Neural progenitor cell (in vitro differentiated cells): ENCODE measurements at regions not wholly inside any gene's neighbourhood (a gene's known extent, or its start where the extent isn't known, plus 50 kb on each side); places are given as distances from the start of the nearest gene placed in this dataset.
"Not testable (repeated sequence)": the region's sequence is repeated elsewhere in the genome, so short reads cannot be mapped to it uniquely, and the experiment has no call there.

Source experiments
- DNase-seq: peaks from one replicate; pipeline ENCODE4 v3.0.0-alpha.2; 2016; ENCODE audit warnings: low spot score
- H2AFZ ChIP-seq: fragments of 200-600 bp; sonication (generic); replicated peaks from 2 replicates; pipeline ENCODE4 v1.6.1; 2016; ENCODE audit warnings: antibody characterized with exemption
- H3F3A ChIP-seq: fragments of 200-600 bp; sonication (generic); 2 replicates; pipeline ENCODE4 v1.6.1; 2016; ENCODE audit warnings: antibody characterized with exemption, low read depth
- H3K27ac ChIP-seq: fragments of 200-600 bp; sonication (generic); 2 replicates; pipeline ENCODE4 v1.5.1; 2016; ENCODE audit warnings: mild to moderate bottlenecking
- H3K27me3 ChIP-seq: fragments of 200-600 bp; sonication (generic); 2 replicates; pipeline ENCODE4 v1.6.1; 2016; ENCODE audit warnings: mild to moderate bottlenecking, moderate library complexity
- H3K36me3 ChIP-seq: fragments of 200-600 bp; sonication (generic); 2 replicates; pipeline ENCODE4 v1.5.1; 2016
- H3K4me1 ChIP-seq: fragments of 200-600 bp; sonication (generic); 2 replicates; pipeline ENCODE4 v1.6.1; 2016; ENCODE audit warnings: mixed run types
- H3K4me2 ChIP-seq: fragments of 200-600 bp; sonication (generic); 2 replicates; pipeline ENCODE4 v1.6.1; 2016
- H3K4me3 ChIP-seq: fragments of 200-600 bp; sonication (generic); 2 replicates; pipeline ENCODE4 v1.5.1; 2016
- H3K79me2 ChIP-seq: fragments of 200-600 bp; sonication (generic); 2 replicates; pipeline ENCODE4 v1.6.1; 2016; ENCODE audit warnings: low read depth
- H3K9ac ChIP-seq: fragments of 200-600 bp; sonication (generic); 2 replicates; pipeline ENCODE4 v1.6.1; 2016
- H3K9me3 ChIP-seq: fragments of 200-600 bp; sonication (generic); 2 replicates; pipeline ENCODE4 v1.5.1; 2016; ENCODE audit warnings: low read depth
- H4K20me1 ChIP-seq: fragments of 200-600 bp; sonication (generic); 2 replicates; pipeline ENCODE4 v1.6.1; 2016; ENCODE audit warnings: low read depth
- H3K27ac Mint-ChIP-seq: 3 replicates; pipeline ENCODE4 v1.8.0; 2021; ENCODE audit warnings: mixed read lengths
- H3K27me3 Mint-ChIP-seq: 2 replicates; pipeline ENCODE4 v1.8.0; 2022; ENCODE audit warnings: low read depth, mild to moderate bottlenecking, inconsistent platforms, moderate library complexity, mixed read lengths; ENCODE audit not compliant: insufficient read depth
- H3K36me3 Mint-ChIP-seq: 3 replicates; pipeline ENCODE4 v1.8.0; 2021; ENCODE audit warnings: mixed read lengths
- H3K4me1 Mint-ChIP-seq: 3 replicates; pipeline ENCODE4 v1.8.0; 2021; ENCODE audit warnings: mixed read lengths
- H3K4me3 Mint-ChIP-seq: 3 replicates; pipeline ENCODE4 v1.8.0; 2021; ENCODE audit warnings: mild to moderate bottlenecking, moderate library complexity, mixed read lengths
- H3K9me3 Mint-ChIP-seq: 3 replicates; pipeline ENCODE4 v1.8.0; 2020; ENCODE audit warnings: mixed read lengths

DNA sequence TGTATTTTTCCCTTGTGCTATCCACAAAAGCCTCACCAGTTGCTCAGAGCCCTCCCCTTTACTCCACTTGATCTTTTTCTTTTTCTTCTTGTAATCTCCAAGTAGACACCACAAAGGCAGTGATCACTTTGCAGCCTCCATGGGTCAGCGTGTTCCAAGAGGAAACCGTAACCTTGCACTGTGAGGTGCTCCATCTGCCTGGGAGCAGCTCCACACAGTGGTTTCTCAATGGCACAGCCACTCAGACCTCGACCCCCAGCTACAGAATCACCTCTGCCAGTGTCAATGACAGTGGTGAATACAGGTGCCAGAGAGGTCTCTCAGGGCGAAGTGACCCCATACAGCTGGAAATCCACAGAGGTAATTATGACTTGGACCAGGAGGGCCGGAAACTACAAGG lies 95.8 kb downstream of the FAM72C start:
- not testable (repeated sequence) for H3K27me3 Mint-ChIP-seq, H3K4me2 ChIP-seq, H4K20me1 ChIP-seq, H3K9me3 ChIP-seq, H3K27ac ChIP-seq, H3K4me1 Mint-ChIP-seq, H3K27ac Mint-ChIP-seq, H3K9ac ChIP-seq, H3K36me3 Mint-ChIP-seq, H3K4me1 ChIP-seq, H2AFZ ChIP-seq, H3K27me3 ChIP-seq, DNase-seq, H3K36me3 ChIP-seq, H3K4me3 Mint-ChIP-seq, H3F3A ChIP-seq, H3K4me3 ChIP-seq, H3K79me2 ChIP-seq, H3K9me3 Mint-ChIP-seq

DNA sequence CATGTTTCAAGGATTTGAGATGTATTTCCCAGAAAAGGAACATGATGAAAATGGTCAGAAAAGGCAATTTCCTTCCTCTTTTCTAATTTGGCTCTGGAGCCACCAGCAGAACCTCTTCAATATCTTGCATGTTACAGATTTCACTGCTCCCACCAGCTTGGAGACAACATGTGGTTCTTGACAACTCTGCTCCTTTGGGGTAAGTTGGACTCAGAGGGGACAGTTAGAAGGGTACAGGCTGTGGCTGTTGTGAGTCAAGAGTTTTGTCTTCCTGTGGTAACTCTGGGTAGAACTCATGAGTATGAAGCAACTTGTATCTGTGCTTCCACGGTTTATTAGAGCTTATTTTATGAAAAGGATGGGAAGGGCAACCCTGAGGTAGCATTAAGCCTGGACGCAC lies 97.2 kb downstream of the FAM72C start:
- not testable (repeated sequence) for H3K4me3 Mint-ChIP-seq, H3K79me2 ChIP-seq, H3K27me3 ChIP-seq, H3K27ac ChIP-seq, H3K4me1 Mint-ChIP-seq, H2AFZ ChIP-seq, H3K36me3 Mint-ChIP-seq, H4K20me1 ChIP-seq, H3K27me3 Mint-ChIP-seq, H3K4me3 ChIP-seq, H3K9me3 ChIP-seq, H3K9me3 Mint-ChIP-seq, H3K4me2 ChIP-seq, H3F3A ChIP-seq, H3K4me1 ChIP-seq, H3K9ac ChIP-seq, H3K27ac Mint-ChIP-seq, H3K36me3 ChIP-seq, DNase-seq

DNA sequence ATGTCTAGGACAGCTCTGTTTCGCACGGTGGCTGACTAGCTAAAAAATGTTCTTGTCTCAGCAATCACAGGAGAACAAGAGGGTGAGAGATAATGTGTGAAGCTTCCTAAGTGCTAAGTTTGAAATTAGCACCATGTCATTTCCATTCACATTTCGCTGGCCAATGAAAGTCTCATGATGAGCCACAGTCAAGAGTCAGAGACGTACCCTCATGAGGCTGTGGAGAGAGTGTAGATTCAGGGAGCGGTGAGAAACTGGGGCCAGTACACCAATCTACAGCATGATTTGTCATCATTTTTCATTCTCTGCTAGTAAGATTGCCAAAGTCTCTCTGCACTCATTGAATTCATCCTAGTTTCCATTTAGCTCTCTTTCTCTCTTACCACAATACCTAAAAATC lies 98.1 kb downstream of the FAM72C start:
- not testable (repeated sequence) for DNase-seq, H3K9ac ChIP-seq, H3K27me3 ChIP-seq, H3K36me3 ChIP-seq, H2AFZ ChIP-seq, H3K27ac Mint-ChIP-seq, H3K27ac ChIP-seq, H3K36me3 Mint-ChIP-seq, H3K4me3 ChIP-seq, H3K4me1 ChIP-seq, H3K9me3 Mint-ChIP-seq, H4K20me1 ChIP-seq, H3K27me3 Mint-ChIP-seq, H3K4me2 ChIP-seq, H3K79me2 ChIP-seq, H3K4me1 Mint-ChIP-seq, H3K4me3 Mint-ChIP-seq, H3K9me3 ChIP-seq, H3F3A ChIP-seq

- H3K27ac Mint-ChIP-seq, H3K27ac ChIP-seq, H3K4me1 Mint-ChIP-seq: not testable (repeated sequence)
Observed at GRCh38 chr1:143870388-143870787, 101.4 kb downstream of the FAM72C start.

DNA sequence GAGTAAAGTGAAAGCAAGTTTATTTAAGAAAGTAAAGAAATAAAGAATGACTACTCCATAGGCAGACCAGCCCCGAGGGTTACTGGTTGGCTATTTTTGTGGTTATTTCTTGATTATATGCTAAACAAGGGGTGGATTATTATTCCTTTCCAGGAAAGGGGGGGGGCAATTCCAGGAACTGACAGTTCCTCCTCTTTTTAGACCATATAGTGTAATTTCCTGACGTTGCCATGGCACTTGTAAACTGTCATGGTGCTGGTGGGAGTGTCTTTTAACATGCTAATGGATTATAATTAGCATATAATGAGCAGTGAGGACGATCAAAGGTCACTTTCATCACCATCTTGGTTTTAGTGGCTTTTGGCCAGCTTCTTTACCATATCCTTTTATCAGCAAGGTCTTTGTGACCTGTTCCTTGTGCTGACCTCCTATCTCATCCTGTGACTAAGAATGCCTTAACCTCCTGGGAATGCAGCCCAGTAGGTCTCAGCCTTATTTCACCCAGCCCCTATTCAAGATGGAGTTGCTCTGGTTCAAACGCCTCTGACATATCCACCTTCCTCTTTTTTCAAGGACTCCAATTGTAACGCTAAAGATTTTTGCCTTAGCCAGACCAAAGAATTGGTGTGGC lies 104.1 kb downstream of the FAM72C start:
- H2AFZ ChIP-seq, H3K9me3 ChIP-seq: not testable (repeated sequence)

More at GRCh38 chr1:143870388-143870787, 101.4 kb downstream of the FAM72C start:
- not testable (repeated sequence) for H3K27me3 Mint-ChIP-seq, H3F3A ChIP-seq, H4K20me1 ChIP-seq, H3K4me3 Mint-ChIP-seq, H3K4me2 ChIP-seq, H3K79me2 ChIP-seq, DNase-seq, H3K9me3 ChIP-seq, H3K27me3 ChIP-seq, H3K4me1 ChIP-seq, H3K4me3 ChIP-seq, H3K36me3 ChIP-seq, H3K36me3 Mint-ChIP-seq, H3K9me3 Mint-ChIP-seq, H2AFZ ChIP-seq, H3K9ac ChIP-seq

GRCh38 chr1:143863901-143864520 lies 107.8 kb downstream of the FAM72C start:
- H3K27me3 Mint-ChIP-seq, H3K9ac ChIP-seq, H4K20me1 ChIP-seq, H3K36me3 Mint-ChIP-seq, H3K79me2 ChIP-seq, H3K27ac ChIP-seq, H3K9me3 Mint-ChIP-seq, H3K36me3 ChIP-seq, H3K27ac Mint-ChIP-seq, DNase-seq, H3K27me3 ChIP-seq, H3K9me3 ChIP-seq, H3F3A ChIP-seq, H3K4me1 ChIP-seq, H3K4me1 Mint-ChIP-seq, H2AFZ ChIP-seq, H3K4me2 ChIP-seq, H3K4me3 Mint-ChIP-seq, H3K4me3 ChIP-seq: not testable (repeated sequence)

More for the DNA sequence above, 104.1 kb downstream of the FAM72C start:
- H4K20me1 ChIP-seq, H3K27ac ChIP-seq, H3K36me3 Mint-ChIP-seq, H3K27me3 ChIP-seq, H3K4me1 Mint-ChIP-seq, H3K79me2 ChIP-seq, DNase-seq, H3K4me2 ChIP-seq, H3K36me3 ChIP-seq, H3K27me3 Mint-ChIP-seq, H3F3A ChIP-seq, H3K4me1 ChIP-seq, H3K27ac Mint-ChIP-seq, H3K9ac ChIP-seq, H3K9me3 Mint-ChIP-seq, H3K4me3 Mint-ChIP-seq, H3K4me3 ChIP-seq: not testable (repeated sequence)

DNA sequence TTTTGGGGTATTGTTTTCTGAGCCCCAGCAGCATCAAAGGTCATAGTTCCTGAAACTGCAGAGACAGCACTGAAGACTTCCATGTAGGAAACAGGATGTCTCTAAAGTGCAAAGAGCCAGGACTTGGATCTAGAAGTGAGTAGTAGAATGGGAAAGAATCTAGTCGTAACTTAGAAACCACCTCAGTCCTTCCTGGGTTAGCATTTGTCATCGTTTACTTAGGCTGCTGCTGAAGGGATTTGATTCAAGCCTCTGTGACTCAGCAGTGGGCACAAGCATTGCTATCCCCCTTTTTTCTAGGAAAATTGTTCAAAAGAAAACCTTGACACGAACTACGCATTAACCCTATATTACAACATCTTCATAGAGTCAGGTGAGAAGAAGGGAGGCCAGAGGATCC lies 109.1 kb downstream of the FAM72C start:
- not testable (repeated sequence) for H3K4me1 ChIP-seq

DNA sequence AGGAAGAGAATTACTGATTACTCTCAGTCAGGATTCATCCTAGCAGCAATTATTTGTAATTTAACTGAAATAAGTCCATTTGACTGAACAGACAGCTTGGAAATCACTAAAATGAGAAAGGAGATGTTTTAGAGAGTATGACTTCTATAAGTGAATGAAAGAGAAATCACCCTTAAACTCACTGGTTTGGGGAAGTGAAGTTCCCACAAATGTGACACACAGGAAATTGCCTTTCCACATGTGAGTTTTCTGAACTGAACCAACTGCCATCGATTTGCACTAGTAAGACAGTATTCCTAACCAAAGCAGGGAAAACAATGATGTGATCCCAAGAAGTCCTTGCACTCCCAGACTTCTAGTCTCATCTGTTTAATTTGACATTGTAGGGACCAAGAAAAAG lies 110.5 kb downstream of the FAM72C start:
- not testable (repeated sequence) for H3K27ac ChIP-seq, H3K36me3 ChIP-seq, H3K9me3 Mint-ChIP-seq, H2AFZ ChIP-seq, H3K27me3 ChIP-seq, H3F3A ChIP-seq, H3K4me2 ChIP-seq, H3K4me1 ChIP-seq, H3K36me3 Mint-ChIP-seq, H3K4me3 ChIP-seq, H3K9ac ChIP-seq, H3K4me3 Mint-ChIP-seq, H3K27me3 Mint-ChIP-seq, H3K4me1 Mint-ChIP-seq, H4K20me1 ChIP-seq, H3K27ac Mint-ChIP-seq, H3K9me3 ChIP-seq, DNase-seq, H3K79me2 ChIP-seq

More for the DNA sequence above, 109.1 kb downstream of the FAM72C start:
- not testable (repeated sequence) for H3K27ac ChIP-seq, H3K27ac Mint-ChIP-seq, H3K4me2 ChIP-seq, H3K4me3 Mint-ChIP-seq, H3K79me2 ChIP-seq, H3K9me3 Mint-ChIP-seq, H3K27me3 ChIP-seq, H2AFZ ChIP-seq, DNase-seq, H4K20me1 ChIP-seq, H3K9ac ChIP-seq, H3K36me3 ChIP-seq, H3K36me3 Mint-ChIP-seq, H3F3A ChIP-seq, H3K4me3 ChIP-seq, H3K4me1 Mint-ChIP-seq, H3K27me3 Mint-ChIP-seq, H3K9me3 ChIP-seq
